ENCODE measurements at regions not wholly inside any gene's neighbourhood (a gene's known extent, or its start where the extent isn't known, plus 50 kb on each side); places are given as distances from the start of the nearest gene placed in this dataset.
"Not testable (repeated sequence)": the region's sequence is repeated elsewhere in the genome, so short reads cannot be mapped to it uniquely, and the experiment has no call there.

DNA sequence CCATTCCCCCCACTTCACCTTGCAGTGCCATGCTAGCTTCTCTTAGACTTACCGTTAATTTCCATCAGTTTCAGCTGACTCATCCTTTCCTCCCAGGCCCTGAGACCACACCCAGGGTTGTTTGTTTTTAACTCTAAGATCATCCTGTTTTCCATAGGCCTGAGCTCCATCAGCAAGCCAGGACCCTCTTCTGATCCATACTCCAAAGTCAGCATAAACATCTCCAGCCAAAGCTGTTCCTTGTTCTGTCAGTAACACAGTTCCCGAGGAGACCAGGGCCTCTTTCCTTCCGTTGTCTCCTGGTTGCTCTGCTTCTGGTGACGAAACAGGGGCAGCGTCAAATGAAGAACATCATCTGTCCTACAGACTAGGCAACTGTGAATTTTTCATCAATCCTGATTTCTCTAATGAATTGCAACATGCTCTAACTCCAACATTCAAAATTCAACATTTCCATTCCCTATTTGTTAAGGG lies 83.8 kb upstream of the HNF1B start:
- DNase-seq = no peak

- no peak for DNase-seq
These were observed 83.2 kb upstream of the HNF1B start for GRCh38 chr17:37827905-37828650.

GRCh38 chr17:37826497-37827430 lies 81.9 kb upstream of the HNF1B start:
- DNase-seq = no peak

DNA sequence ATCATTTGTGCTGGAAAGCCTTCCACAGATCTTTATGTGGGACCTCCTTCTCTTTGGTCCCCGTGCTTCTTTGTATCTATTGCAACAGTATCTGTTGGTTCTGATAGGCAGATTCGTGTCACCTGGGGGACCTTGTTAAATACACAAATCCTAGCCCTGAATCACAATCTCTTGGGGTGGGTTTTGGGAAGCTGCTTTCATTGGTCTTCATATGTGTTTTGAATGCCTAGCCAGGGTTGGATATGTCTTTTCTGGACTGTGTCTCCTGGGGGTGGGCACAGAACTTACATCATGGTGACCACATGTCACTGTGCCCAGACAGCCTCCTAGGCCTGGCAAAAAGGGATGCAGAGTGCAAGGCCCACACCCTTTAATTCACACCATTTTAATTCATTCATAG lies 81.0 kb upstream of the HNF1B start:
- no peak for DNase-seq

- no peak for DNase-seq
These were observed 80.0 kb upstream of the HNF1B start for GRCh38 chr17:37824534-37825485.

DNA sequence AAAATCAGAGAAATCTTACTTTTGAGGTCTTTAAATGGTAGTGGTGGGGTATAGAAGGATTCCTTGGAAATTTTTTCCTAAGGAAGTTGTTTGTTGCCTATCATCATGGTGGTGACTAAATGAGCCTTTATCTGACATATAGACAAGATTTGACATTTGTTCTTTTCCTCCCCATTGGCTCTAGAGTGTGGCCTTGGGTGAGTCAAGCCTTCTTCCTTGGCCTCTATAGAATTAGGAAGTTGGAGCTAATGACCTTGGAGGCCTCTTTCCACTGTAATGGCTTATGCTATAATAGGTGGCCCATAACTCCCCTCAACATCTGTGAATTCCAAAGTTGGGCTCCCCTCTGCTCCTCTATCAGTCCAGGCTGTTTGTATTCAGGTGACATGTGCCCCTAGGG lies 79.1 kb upstream of the HNF1B start:
- DNase-seq = no peak

GRCh38 chr17:37820995-37821713 lies 76.3 kb upstream of the HNF1B start:
- no peak for DNase-seq

DNA sequence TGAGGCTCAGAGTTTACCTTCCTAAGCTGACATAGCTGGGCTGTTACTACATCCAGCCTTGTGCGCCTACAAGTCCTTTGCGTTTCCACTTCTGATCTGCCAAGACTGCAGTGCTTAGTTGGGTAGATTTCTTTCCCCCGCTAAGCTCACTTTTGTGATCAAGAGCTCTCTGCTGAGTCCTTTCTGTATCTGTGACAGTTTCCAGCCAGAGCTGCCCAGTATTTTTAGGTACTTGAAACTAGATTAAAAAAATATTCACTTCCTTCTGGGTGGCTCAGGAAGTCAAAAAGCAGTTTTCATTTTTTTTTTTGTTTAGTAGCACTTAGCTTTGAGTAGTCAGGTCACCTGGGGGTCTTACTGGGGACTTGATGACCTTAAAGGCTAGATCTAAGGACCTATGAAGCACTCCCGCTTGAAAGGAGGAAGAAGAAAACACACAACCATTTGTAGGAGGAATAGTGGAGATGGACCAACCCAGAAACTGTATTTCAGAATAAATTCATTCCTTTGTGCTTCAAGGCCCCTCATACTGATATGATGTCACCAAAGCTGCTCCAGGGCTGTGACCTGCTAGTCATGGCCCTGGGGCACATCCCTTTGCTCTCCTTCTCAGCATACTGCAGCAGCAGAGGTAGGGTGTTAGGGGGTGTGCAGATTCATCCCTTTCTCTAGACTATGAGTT lies 75.6 kb upstream of the HNF1B start:
- no peak for DNase-seq

DNA sequence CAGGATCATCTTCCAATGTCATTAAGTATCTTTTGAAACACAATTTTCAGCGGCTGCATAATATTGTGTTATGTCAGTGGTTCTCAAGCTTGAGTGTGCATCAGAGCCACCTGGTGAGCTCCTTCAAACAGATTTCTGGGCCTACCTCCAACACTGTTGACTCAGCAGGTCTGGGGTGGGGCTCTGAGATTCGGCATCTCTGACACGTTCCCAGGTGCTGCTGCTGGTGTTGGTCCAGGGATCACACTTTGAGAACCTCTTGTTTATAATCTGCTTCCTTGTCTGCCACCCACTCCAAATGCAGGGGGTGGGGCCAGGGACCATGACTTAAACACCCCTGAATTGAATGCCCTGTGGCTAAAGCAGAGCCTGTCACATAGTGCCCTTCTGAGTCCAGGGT lies 73.8 kb upstream of the HNF1B start:
- DNase-seq = peak; percentile 12

DNA sequence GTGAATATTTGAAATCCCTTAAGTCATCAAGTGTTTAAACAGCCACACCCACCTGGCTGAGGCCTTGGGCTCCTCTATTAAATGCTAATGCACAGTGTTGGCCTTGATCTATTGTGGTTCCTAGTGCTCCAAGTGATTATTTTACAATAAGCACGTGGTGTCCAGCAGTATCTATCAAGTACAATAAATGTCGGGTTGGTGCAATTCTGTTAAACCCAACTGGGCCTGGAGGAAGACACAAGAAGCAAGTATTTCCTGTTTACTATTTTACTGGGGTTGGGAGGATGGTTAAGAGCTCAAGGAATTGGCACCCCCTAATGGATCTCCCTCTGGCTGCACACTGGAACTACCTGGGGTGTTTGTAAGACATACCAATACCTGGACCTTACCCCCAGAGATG lies 72.1 kb upstream of the HNF1B start:
- DNase-seq = no peak

- no peak for DNase-seq
These were observed 70.7 kb upstream of the HNF1B start for GRCh38 chr17:37815536-37815935.

DNA sequence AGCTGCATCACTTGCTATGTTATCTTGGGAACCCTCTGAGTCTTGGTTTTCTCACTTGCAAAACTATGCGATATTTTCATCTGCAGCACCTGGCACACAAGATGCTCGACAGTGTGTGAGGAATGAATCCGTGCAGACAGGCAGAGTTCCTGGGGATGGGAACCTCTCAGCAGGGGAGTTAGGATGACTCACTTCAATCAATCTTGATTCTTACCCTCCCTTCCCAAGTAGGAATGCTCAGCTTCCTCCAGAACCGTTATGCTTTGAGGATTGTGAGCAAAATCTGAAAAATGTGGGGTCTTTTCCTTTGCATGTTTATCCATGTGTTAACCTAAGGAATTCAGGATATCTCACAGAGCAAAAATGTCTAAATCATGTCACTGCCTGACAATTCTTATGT lies 68.9 kb upstream of the HNF1B start:
- no peak for DNase-seq

GRCh38 chr17:37808846-37809245 lies 64.0 kb upstream of the HNF1B start:
- DNase-seq = not testable (repeated sequence)

- DNase-seq = no peak
These were observed 58.0 kb upstream of the HNF1B start for GRCh38 chr17:37802712-37803416.

GRCh38 chr17:37802061-37802595 lies 57.3 kb upstream of the HNF1B start:
- no peak for DNase-seq

DNA sequence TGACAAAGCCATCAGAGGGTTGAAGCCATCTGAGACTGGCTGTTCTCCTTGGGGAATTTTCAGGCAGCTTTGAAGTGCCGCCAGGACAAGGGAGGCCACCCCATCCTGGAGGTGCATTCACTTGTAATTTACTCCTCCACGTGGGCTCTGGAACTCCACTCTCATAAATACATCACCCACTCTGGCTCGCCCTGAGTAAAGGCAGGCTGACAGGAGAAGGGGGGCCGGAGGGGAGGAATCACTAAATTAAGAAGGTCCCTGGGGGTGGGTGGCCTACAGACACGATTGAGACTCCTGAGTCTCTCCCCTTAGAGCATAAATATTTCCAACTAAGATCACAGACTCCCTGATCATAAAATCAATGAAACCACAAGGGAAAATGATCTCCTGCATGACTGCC lies 56.3 kb upstream of the HNF1B start:
- DNase-seq = no peak

DNA sequence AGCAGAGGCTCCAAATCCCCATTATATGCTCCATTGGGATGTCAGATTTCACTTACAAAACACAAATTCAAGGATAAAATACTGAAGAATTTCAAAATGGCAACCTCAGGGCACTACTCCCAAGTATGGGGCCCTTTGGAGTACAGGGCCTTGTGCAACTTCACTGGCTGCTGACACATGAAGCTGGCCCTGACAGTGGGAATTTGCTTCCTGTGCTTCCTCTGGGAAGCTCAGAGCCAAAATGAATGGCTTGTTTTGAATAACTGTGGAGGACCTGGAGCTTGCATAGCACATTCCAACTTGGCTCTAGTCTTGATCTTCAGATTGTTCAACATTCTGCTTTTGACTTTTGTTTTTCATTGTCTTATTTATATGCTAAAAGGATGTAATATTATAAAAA lies 52.3 kb upstream of the HNF1B start:
- DNase-seq = no peak

GRCh38 chr17:37796076-37796475 lies 51.2 kb upstream of the HNF1B start:
- DNase-seq = no peak

All from tongue (tissue), 1 donor.